CD14-positive monocyte (primary cell): ENCODE measurements at regions not wholly inside any gene's neighbourhood (a gene's known extent, or its start where the extent isn't known, plus 50 kb on each side); places are given as distances from the start of the nearest gene placed in this dataset.

Source experiments
- DNase-seq, 3 donors: peaks; one replicate each; pipeline ENCODE4 v3.0.0-alpha.2; 2011 to 2022
- H2AFZ ChIP-seq: 2 replicates; pipeline ENCODE4 v1.6.0; 2012; ENCODE audit warnings: mild to moderate bottlenecking, low read depth, low read length, inconsistent platforms; ENCODE audit not compliant: insufficient read depth, poor library complexity, severe bottlenecking
- H3K27ac ChIP-seq, 2 donors: 1 replicate in 1 of 2; 2 replicates in 1 of 2; pipeline ENCODE4 v1.5.1; 2012 to 2013; ENCODE audit warnings: low read length in 2 of 2, control low read depth in 1 of 2, inconsistent platforms in 1 of 2, low read depth in 1 of 2, mild to moderate bottlenecking in 1 of 2
- H3K27me3 ChIP-seq, 2 donors: one replicate each; pipeline versions ENCODE4 v1.6.0 to v1.6.1; 2011 to 2013; ENCODE audit warnings: low read length in 2 of 2; ENCODE audit not compliant: control insufficient read depth in 2 of 2, insufficient read depth in 2 of 2
- H3K36me3 ChIP-seq, 2 donors: replicated peaks in 1 of 2; 1 replicate in 1 of 2; 2 replicates in 1 of 2; pipeline versions ENCODE4 v1.5.1 to v1.6.1; 2012 to 2013; ENCODE audit warnings: low read length in 2 of 2, control low read depth in 1 of 2, inconsistent platforms in 1 of 2, mild to moderate bottlenecking in 1 of 2; ENCODE audit not compliant: insufficient read depth in 2 of 2, control insufficient read depth in 1 of 2
- H3K4me1 ChIP-seq, 2 donors: 1 replicate in 1 of 2; 2 replicates in 1 of 2; pipeline versions ENCODE4 v1.5.1 to v1.6.1; 2012 to 2013; ENCODE audit warnings: low read length in 2 of 2, control low read depth in 1 of 2, inconsistent platforms in 1 of 2, mild to moderate bottlenecking in 1 of 2, moderate library complexity in 1 of 2; ENCODE audit not compliant: insufficient read depth in 2 of 2, control insufficient read depth in 1 of 2
- H3K4me2 ChIP-seq: replicated peaks from 2 replicates; pipeline ENCODE3; 2012; ENCODE audit warnings: low read length, moderate library complexity, mild to moderate bottlenecking; ENCODE audit not compliant: poor library complexity, severe bottlenecking; ENCODE audit errors: extremely low read depth
- H3K4me3 ChIP-seq, 3 experiments: fragments of 200-600 bp in 1 of 3; sonication (generic) in 1 of 3; replicated peaks in 1 of 3; 1 replicate in 2 of 3; 2 replicates in 1 of 3; pipeline ENCODE4 v1.5.1; 2011 to 2013; ENCODE audit warnings: low read length in 3 of 3, mild to moderate bottlenecking in 3 of 3, control low read depth in 2 of 3, low read depth in 2 of 3, inconsistent platforms in 1 of 3, moderate library complexity in 1 of 3
- H3K79me2 ChIP-seq: 2 replicates; pipeline ENCODE4 v1.6.0; 2012; ENCODE audit warnings: mild to moderate bottlenecking, control low read depth, inconsistent platforms, low read length, moderate library complexity; ENCODE audit not compliant: insufficient read depth
- H3K9ac ChIP-seq: 2 replicates; pipeline ENCODE4 v1.6.0; 2017; ENCODE audit warnings: low read length, mild to moderate bottlenecking; ENCODE audit not compliant: insufficient read depth, poor library complexity, severe bottlenecking
- H3K9me3 ChIP-seq, 2 donors: replicated peaks in 1 of 2; 1 replicate in 1 of 2; 2 replicates in 1 of 2; pipeline versions ENCODE4 v1.5.1 to v1.6.1; 2012 to 2013; ENCODE audit warnings: low read length in 2 of 2, control low read depth in 1 of 2; ENCODE audit not compliant: control insufficient read depth in 1 of 2, insufficient read depth in 1 of 2
- H4K20me1 ChIP-seq: 2 replicates; pipeline ENCODE4 v1.6.0; 2012; ENCODE audit warnings: mild to moderate bottlenecking, low read length, control low read depth, moderate library complexity; ENCODE audit not compliant: insufficient read depth
- H3K27ac Mint-ChIP-seq, 7 donors: one replicate each; pipeline ENCODE4 v1.8.0; 2020; ENCODE audit warnings: mild to moderate bottlenecking in 7 of 7, mixed read lengths in 7 of 7, moderate library complexity in 6 of 7, inconsistent platforms in 2 of 7
- H3K27me3 Mint-ChIP-seq, 3 donors: one replicate each; pipeline ENCODE4 v1.8.0; 2021 to 2022; ENCODE audit warnings: low read depth in 3 of 3, mild to moderate bottlenecking in 3 of 3, mixed read lengths in 3 of 3, moderate library complexity in 3 of 3, inconsistent platforms in 1 of 3
- H3K36me3 Mint-ChIP-seq, 2 donors: one replicate each; pipeline ENCODE4 v1.8.0; 2020; ENCODE audit warnings: mixed read lengths in 2 of 2, inconsistent platforms in 1 of 2, mild to moderate bottlenecking in 1 of 2
- H3K4me1 Mint-ChIP-seq: one replicate; pipeline ENCODE4 v1.8.0; 2020; ENCODE audit warnings: mild to moderate bottlenecking, mixed read lengths
- H3K4me3 Mint-ChIP-seq, 2 donors: one replicate each; pipeline ENCODE4 v1.8.0; 2020; ENCODE audit warnings: mild to moderate bottlenecking in 2 of 2, mixed read lengths in 2 of 2, moderate library complexity in 1 of 2
- H3K9me3 Mint-ChIP-seq, 7 donors: one replicate each; pipeline ENCODE4 v1.8.0; 2020 to 2022; ENCODE audit warnings: mixed read lengths in 7 of 7, mild to moderate bottlenecking in 6 of 7, moderate library complexity in 6 of 7, inconsistent platforms in 2 of 7
- WGBS: methylation state at CpG from one replicate; pipeline ENCODE4 v1.1.5; 2013; ENCODE audit warnings: missing lambda C conversion rate; ENCODE audit not compliant: insufficient coverage; 5-methylcytosine and 5-hydroxymethylcytosine counted together
- intact Hi-C, 2 donors: fragments of 100-400 bp; cut with micrococcal nuclease; formaldehyde crosslinking; loops; one replicate each; pipeline versions ENCODE4 v1.15.0 to v1.15.1; 2023
- TF ChIP-seq, protein P1 (sequence below): fragments of 200-600 bp; IDR thresholded peaks from one replicate; pipeline ENCODE4 v1.8.0; 2022; ENCODE audit warnings: antibody characterized with exemption, mild to moderate bottlenecking

GRCh38 chr3:99246010-99246654 is 344.6 kb upstream of the DCBLD2 start:
- H2AFZ ChIP-seq: no peak overlapping the region
- H3K27ac ChIP-seq: no peak overlapping the region
- H3K79me2 ChIP-seq: no peaks in the 10 kb centered on the region
- Mint-ChIP-seq H3K4me1 (no peaks in the 10 kb centered on the region), H3K9me3 (peaks cover 0 to 9% (median 2%) of the 10 kb centered on the region in 7 donors), H3K27ac (no peak overlapping the region), H3K36me3 (no peaks in the 10 kb centered on the region), H3K4me3 (no peak overlapping the region), H3K27me3 (no peaks in the 10 kb centered on the region)
- DNase-seq: no peak
- TF ChIP-seq, protein P1, sequence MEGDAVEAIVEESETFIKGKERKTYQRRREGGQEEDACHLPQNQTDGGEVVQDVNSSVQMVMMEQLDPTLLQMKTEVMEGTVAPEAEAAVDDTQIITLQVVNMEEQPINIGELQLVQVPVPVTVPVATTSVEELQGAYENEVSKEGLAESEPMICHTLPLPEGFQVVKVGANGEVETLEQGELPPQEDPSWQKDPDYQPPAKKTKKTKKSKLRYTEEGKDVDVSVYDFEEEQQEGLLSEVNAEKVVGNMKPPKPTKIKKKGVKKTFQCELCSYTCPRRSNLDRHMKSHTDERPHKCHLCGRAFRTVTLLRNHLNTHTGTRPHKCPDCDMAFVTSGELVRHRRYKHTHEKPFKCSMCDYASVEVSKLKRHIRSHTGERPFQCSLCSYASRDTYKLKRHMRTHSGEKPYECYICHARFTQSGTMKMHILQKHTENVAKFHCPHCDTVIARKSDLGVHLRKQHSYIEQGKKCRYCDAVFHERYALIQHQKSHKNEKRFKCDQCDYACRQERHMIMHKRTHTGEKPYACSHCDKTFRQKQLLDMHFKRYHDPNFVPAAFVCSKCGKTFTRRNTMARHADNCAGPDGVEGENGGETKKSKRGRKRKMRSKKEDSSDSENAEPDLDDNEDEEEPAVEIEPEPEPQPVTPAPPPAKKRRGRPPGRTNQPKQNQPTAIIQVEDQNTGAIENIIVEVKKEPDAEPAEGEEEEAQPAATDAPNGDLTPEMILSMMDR: no peak
- no peak overlapping the region for H3K4me3 ChIP-seq
- H4K20me1 ChIP-seq: no peaks in the 10 kb centered on the region
- intact Hi-C loops: no loop called here
- no CpG with 5 or more reads among the region's 2 CpGs for WGBS
- H3K27me3 ChIP-seq: no peaks in the 10 kb centered on the region
- no peaks in the 10 kb centered on the region for H3K9me3 ChIP-seq
- no peaks in the 10 kb centered on the region for H3K4me1 ChIP-seq
- H3K9ac ChIP-seq: no peak overlapping the region
- no peak overlapping the region for H3K4me2 ChIP-seq
- H3K36me3 ChIP-seq: no peaks in the 10 kb centered on the region

GRCh38 chr3:99242271-99242670 is 340.8 kb upstream of the DCBLD2 start:
- no peaks in the 10 kb centered on the region for H3K4me1 Mint-ChIP-seq
- intact Hi-C loops: no loop called here

More at GRCh38 chr3:99242271-99242670, 340.8 kb upstream of the DCBLD2 start:
- Mint-ChIP-seq H3K27me3 (no peaks in the 10 kb centered on the region), H3K27ac (no peak overlapping the region), H3K36me3 (no peaks in the 10 kb centered on the region), H3K9me3 (peaks cover 0 to 10% (median 3%) of the 10 kb centered on the region in 7 donors), H3K4me3 (no peak overlapping the region)
- H3K4me3 ChIP-seq: no peak overlapping the region
- no peaks in the 10 kb centered on the region for H3K9me3 ChIP-seq
- H4K20me1 ChIP-seq: no peaks in the 10 kb centered on the region
- H3K79me2 ChIP-seq: no peaks in the 10 kb centered on the region
- TF ChIP-seq, protein P1: no peak
- no peaks in the 10 kb centered on the region for H3K36me3 ChIP-seq
- H3K27me3 ChIP-seq: no peaks in the 10 kb centered on the region
- H3K4me2 ChIP-seq: no peak overlapping the region
- 100% methylated on average over 2 of the region's 2 CpGs for WGBS
- H3K4me1 ChIP-seq: no peaks in the 10 kb centered on the region
- no peak overlapping the region for H3K9ac ChIP-seq
- DNase-seq: no peak
- H3K27ac ChIP-seq: no peak overlapping the region
- no peak overlapping the region for H2AFZ ChIP-seq
